SIG-M5 treated with dmso at 0.1 percent for 504 hours (cell line): ENCODE measurements at regions not wholly inside any gene's neighbourhood (a gene's known extent, or its start where the extent isn't known, plus 50 kb on each side); places are given as distances from the start of the nearest gene placed in this dataset.
"Not testable (repeated sequence)": the region's sequence is repeated elsewhere in the genome, so short reads cannot be mapped to it uniquely, and the experiment has no call there.

Experiments used
- DNase-seq: peaks from one replicate; lab custom pipeline; 2025; ENCODE audit not compliant: unreplicated experiment; lab: John Stamatoyannopoulos, UW

- DNase-seq = no peak
Observed at GRCh38 chr5:67817652-67818051, 397.9 kb upstream of the PIK3R1 start.

- DNase-seq = no peak
Observed at GRCh38 chr5:67816456-67816855, 399.1 kb upstream of the PIK3R1 start.

- no peak for DNase-seq
Observed at GRCh38 chr5:67815455-67816391, 399.8 kb upstream of the PIK3R1 start.

- DNase-seq = no peak
Observed at GRCh38 chr5:67814569-67815311, 400.8 kb upstream of the PIK3R1 start.

- DNase-seq = no peak
Observed at GRCh38 chr5:67813877-67814539, 401.5 kb upstream of the PIK3R1 start.

GRCh38 chr5:67809589-67809988, 406.0 kb upstream of the PIK3R1 start:
- no peak for DNase-seq

- DNase-seq = no peak
Observed at GRCh38 chr5:67808340-67808739, 407.2 kb upstream of the PIK3R1 start.

GRCh38 chr5:67807439-67807888, 408.1 kb upstream of the PIK3R1 start:
- DNase-seq = no peak

GRCh38 chr5:67806654-67807438, 408.7 kb upstream of the PIK3R1 start:
- DNase-seq = no peak

- DNase-seq = no peak
Observed at GRCh38 chr5:67805666-67806348, 409.7 kb upstream of the PIK3R1 start.

GRCh38 chr5:67802766-67803165, 412.8 kb upstream of the PIK3R1 start:
- no peak for DNase-seq

- DNase-seq = no peak
Observed at GRCh38 chr5:67799732-67800234, 415.8 kb upstream of the PIK3R1 start.

- not testable (repeated sequence) for DNase-seq
Observed at GRCh38 chr5:67798470-67798869, 417.1 kb upstream of the PIK3R1 start.

- no peak for DNase-seq
Observed at GRCh38 chr5:67795781-67796477, 419.6 kb upstream of the PIK3R1 start.

GRCh38 chr5:67793966-67794365, 421.6 kb upstream of the PIK3R1 start:
- DNase-seq = no peak

- no peak for DNase-seq
Observed at GRCh38 chr5:67793418-67793817, 422.1 kb upstream of the PIK3R1 start.

GRCh38 chr5:67792891-67793290, 422.7 kb upstream of the PIK3R1 start:
- no peak for DNase-seq

- DNase-seq = no peak
Observed at GRCh38 chr5:67790390-67790789, 425.2 kb upstream of the PIK3R1 start.

- not testable (repeated sequence) for DNase-seq
Observed at GRCh38 chr5:67779893-67780623, 435.5 kb upstream of the PIK3R1 start.
